ENCODE measurements at regions not wholly inside any gene's neighbourhood (a gene's known extent, or its start where the extent isn't known, plus 50 kb on each side); places are given as distances from the start of the nearest gene placed in this dataset.

DNA sequence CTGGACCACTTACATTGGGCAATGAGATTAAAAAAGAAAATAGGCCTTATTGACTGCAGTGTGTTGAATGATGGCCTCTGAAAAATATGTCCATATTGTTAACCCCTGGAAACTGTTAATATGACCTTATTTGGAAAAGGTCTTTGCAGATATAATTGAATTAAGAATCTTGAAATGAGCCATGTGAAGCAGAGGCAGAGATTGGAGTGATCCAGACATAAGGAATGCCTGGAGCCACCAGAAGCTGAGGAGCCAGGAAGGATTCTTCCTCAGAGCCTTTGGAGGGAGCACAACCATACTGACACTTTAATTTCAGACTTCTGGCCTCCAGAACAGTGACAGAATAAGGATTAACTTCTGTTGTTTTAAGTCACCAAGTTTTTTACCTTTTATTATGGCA, 510.4 kb upstream of the AGTR1 start:
- TF ChIP-seq CTCF (IDR thresholded peaks at IDR 0.05; ENCODE audit: partially characterized antibody, unreplicated experiment): no peak

DNA sequence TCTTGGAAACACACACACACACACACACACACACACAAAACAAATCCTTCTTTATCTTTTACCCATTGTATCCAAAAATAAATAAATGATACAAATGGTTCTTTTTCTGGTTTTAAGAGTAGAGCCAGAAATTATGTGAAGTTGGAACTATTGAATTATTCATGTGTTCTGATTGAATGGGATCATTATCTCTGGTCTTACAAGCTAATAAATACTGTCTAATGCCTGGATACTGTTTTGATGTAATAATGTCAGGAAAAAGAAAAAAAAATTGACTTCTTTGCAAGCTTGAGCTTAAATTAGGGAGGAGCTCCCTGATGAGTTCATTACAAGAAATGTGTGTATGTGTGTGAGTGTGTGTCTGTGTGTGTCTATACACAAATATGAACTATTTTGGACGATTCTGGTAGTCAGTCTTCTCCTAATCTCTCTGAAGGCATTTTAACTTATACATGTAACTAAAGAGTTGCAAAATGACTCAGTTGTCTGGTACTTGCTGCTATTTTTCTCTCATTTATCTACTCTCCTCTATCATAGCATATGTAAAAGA, 507.2 kb upstream of the AGTR1 start:
- DNase-seq: no peak
- no peak overlapping the region for H3K27ac Mint-ChIP-seq (ENCODE audit: unreplicated experiment)

More for the DNA sequence above, 510.4 kb upstream of the AGTR1 start:
- no peaks in the 10 kb centered on the region for H3K36me3 Mint-ChIP-seq (ENCODE audit: unreplicated experiment)
- H3K4me1 Mint-ChIP-seq (ENCODE audit: low read depth, unreplicated experiment): peaks cover 2% of the 10 kb centered on the region
- no peak for DNase-seq
- no peak overlapping the region for H3K4me3 Mint-ChIP-seq (ENCODE audit: unreplicated experiment)
- H3K9me3 Mint-ChIP-seq (ENCODE audit: unreplicated experiment): no peaks in the 10 kb centered on the region
- no peaks in the 10 kb centered on the region for H3K27me3 Mint-ChIP-seq (ENCODE audit: unreplicated experiment)
- H3K27ac Mint-ChIP-seq (ENCODE audit: unreplicated experiment): no peak overlapping the region

GRCh38 chr3:148191966-148192365, 505.7 kb upstream of the AGTR1 start:
- H3K4me3 Mint-ChIP-seq (ENCODE audit: unreplicated experiment): no peak overlapping the region
- DNase-seq: no peak
- no peaks in the 10 kb centered on the region for H3K27me3 Mint-ChIP-seq (ENCODE audit: unreplicated experiment)
- no peak for TF ChIP-seq CTCF (IDR thresholded peaks at IDR 0.05; ENCODE audit: partially characterized antibody, unreplicated experiment)
- peaks cover 2% of the 10 kb centered on the region for H3K4me1 Mint-ChIP-seq (ENCODE audit: low read depth, unreplicated experiment)
- H3K9me3 Mint-ChIP-seq (ENCODE audit: unreplicated experiment): no peaks in the 10 kb centered on the region
- H3K36me3 Mint-ChIP-seq (ENCODE audit: unreplicated experiment): no peaks in the 10 kb centered on the region
- H3K27ac Mint-ChIP-seq (ENCODE audit: unreplicated experiment): no peak overlapping the region

More for the DNA sequence above, 507.2 kb upstream of the AGTR1 start:
- H3K4me1 Mint-ChIP-seq (ENCODE audit: low read depth, unreplicated experiment): peaks cover 2% of the 10 kb centered on the region
- H3K36me3 Mint-ChIP-seq (ENCODE audit: unreplicated experiment): no peaks in the 10 kb centered on the region
- H3K9me3 Mint-ChIP-seq (ENCODE audit: unreplicated experiment): no peaks in the 10 kb centered on the region
- TF ChIP-seq CTCF (IDR thresholded peaks at IDR 0.05; ENCODE audit: partially characterized antibody, unreplicated experiment): no peak
- no peaks in the 10 kb centered on the region for H3K27me3 Mint-ChIP-seq (ENCODE audit: unreplicated experiment)
- H3K4me3 Mint-ChIP-seq (ENCODE audit: unreplicated experiment): no peak overlapping the region

DNA sequence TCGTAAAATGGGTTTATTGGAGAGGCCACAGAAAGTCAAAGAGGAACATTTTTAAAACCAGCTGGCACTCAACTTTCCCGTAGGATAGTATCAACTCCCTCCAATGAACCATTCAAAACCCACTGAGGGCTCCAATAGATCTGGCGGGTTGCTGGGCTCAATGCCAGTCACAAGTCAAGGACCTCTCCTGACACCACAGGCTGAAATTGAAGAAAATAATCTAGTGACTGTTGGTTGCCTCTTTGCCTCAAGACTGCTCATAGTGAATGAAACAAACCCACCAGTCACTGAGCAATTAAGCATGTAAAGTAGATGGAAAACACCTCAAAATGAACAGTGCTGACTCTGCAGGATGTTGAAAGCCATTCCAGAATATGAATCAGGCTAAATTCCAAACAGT, 500.6 kb upstream of the AGTR1 start:
- H3K4me3 Mint-ChIP-seq (ENCODE audit: unreplicated experiment): no peak overlapping the region
- no peaks in the 10 kb centered on the region for H3K36me3 Mint-ChIP-seq (ENCODE audit: unreplicated experiment)
- TF ChIP-seq CTCF (IDR thresholded peaks at IDR 0.05; ENCODE audit: partially characterized antibody, unreplicated experiment): no peak
- H3K9me3 Mint-ChIP-seq (ENCODE audit: unreplicated experiment): no peaks in the 10 kb centered on the region
- no peaks in the 10 kb centered on the region for H3K4me1 Mint-ChIP-seq (ENCODE audit: low read depth, unreplicated experiment)
- no peaks in the 10 kb centered on the region for H3K27me3 Mint-ChIP-seq (ENCODE audit: unreplicated experiment)
- H3K27ac Mint-ChIP-seq (ENCODE audit: unreplicated experiment): no peak overlapping the region
- DNase-seq: no peak

GRCh38 chr3:148202386-148202785, 495.3 kb upstream of the AGTR1 start:
- TF ChIP-seq CTCF (IDR thresholded peaks at IDR 0.05; ENCODE audit: partially characterized antibody, unreplicated experiment): no peak
- Mint-ChIP-seq H3K27ac (ENCODE audit: unreplicated experiment) (no peak overlapping the region), H3K36me3 (ENCODE audit: unreplicated experiment) (no peaks in the 10 kb centered on the region), H3K4me1 (ENCODE audit: low read depth, unreplicated experiment) (peaks cover 8% of the 10 kb centered on the region), H3K27me3 (ENCODE audit: unreplicated experiment) (no peaks in the 10 kb centered on the region), H3K9me3 (ENCODE audit: unreplicated experiment) (no peaks in the 10 kb centered on the region), H3K4me3 (ENCODE audit: unreplicated experiment) (no peak overlapping the region)
- no peak for DNase-seq
